Sciatic nerve (tissue), 2 donors: ENCODE measurements at regions not wholly inside any gene's neighbourhood (a gene's known extent, or its start where the extent isn't known, plus 50 kb on each side); places are given as distances from the start of the nearest gene placed in this dataset.
"Not testable (repeated sequence)": the region's sequence is repeated elsewhere in the genome, so short reads cannot be mapped to it uniquely, and the experiment has no call there.

Experiments
- ATAC-seq: fragments of 200-7000 bp; cut with Tn5 transposase; one replicate; pipeline ENCODE4 v1.9.1; 2020; ENCODE audit warnings: mild to moderate bottlenecking, moderate library complexity
- DNase-seq: peaks from one replicate; pipeline ENCODE4 v3.0.0-alpha.2; 2020; ENCODE audit warnings: low spot score
- intact Hi-C: fragments of 100-400 bp; cut with DNase I; formaldehyde crosslinking; loops from one replicate; pipeline ENCODE4 v1.14.2; 2022
- donor health status: DM: no; HTN: no; CAD: no.
- donor health status: DM: no; HTN: no; CAD: no.

GRCh38 chr16:59697761-59698160 is 963.6 kb upstream of the GOT2 start:
- DNase-seq = no peak
- intact Hi-C loops = no loop called here

GRCh38 chr16:59697236-59697635 is 963.1 kb upstream of the GOT2 start:
- DNase-seq (no peak), ATAC-seq (no peak)

More at GRCh38 chr16:59697761-59698160, 963.6 kb upstream of the GOT2 start:
- no peak for ATAC-seq

GRCh38 chr16:59696495-59696894 is 962.4 kb upstream of the GOT2 start:
- intact Hi-C loops = no loop called here

More at GRCh38 chr16:59697236-59697635, 963.1 kb upstream of the GOT2 start:
- intact Hi-C loops = no loop called here

GRCh38 chr16:59690216-59690615 is 956.1 kb upstream of the GOT2 start:
- ATAC-seq (no peak), DNase-seq (no peak)
- intact Hi-C loops = no loop called here

More at GRCh38 chr16:59696495-59696894, 962.4 kb upstream of the GOT2 start:
- ATAC-seq = no peak
- DNase-seq = no peak

- intact Hi-C loops = no loop called here
- ATAC-seq = no peak
- no peak for DNase-seq
Observed at GRCh38 chr16:59688006-59688405, 953.9 kb upstream of the GOT2 start.

GRCh38 chr16:59686405-59686804 is 952.3 kb upstream of the GOT2 start:
- intact Hi-C loops = no loop called here
- DNase-seq = no peak
- ATAC-seq = no peak

- intact Hi-C loops = no loop called here
- ATAC-seq = no peak
Observed at GRCh38 chr16:59684911-59685310, 950.8 kb upstream of the GOT2 start.

GRCh38 chr16:59683709-59684108 is 949.6 kb upstream of the GOT2 start:
- DNase-seq (no peak), ATAC-seq (no peak)
- intact Hi-C loops = no loop called here

More at GRCh38 chr16:59684911-59685310, 950.8 kb upstream of the GOT2 start:
- DNase-seq = no peak

- no peak for DNase-seq
- intact Hi-C loops = no loop called here
- ATAC-seq = no peak
Observed at GRCh38 chr16:59665618-59666220, 931.6 kb upstream of the GOT2 start.

GRCh38 chr16:59658572-59658971 is 924.5 kb upstream of the GOT2 start:
- intact Hi-C loops = no loop called here
- ATAC-seq (no peak), DNase-seq (no peak)

GRCh38 chr16:59655031-59655430 is 920.9 kb upstream of the GOT2 start:
- intact Hi-C loops = no loop called here
- no peak for ATAC-seq

GRCh38 chr16:59654455-59654854 is 920.3 kb upstream of the GOT2 start:
- no peak for DNase-seq
- intact Hi-C loops = no loop called here
- ATAC-seq = no peak

More at GRCh38 chr16:59655031-59655430, 920.9 kb upstream of the GOT2 start:
- no peak for DNase-seq

- no peak for DNase-seq
- no peak for ATAC-seq
- intact Hi-C loops = no loop called here
Observed at GRCh38 chr16:59651662-59652061, 917.5 kb upstream of the GOT2 start.

- DNase-seq (no peak), ATAC-seq (no peak)
- intact Hi-C loops = no loop called here
Observed at GRCh38 chr16:59645194-59645593, 911.1 kb upstream of the GOT2 start.

GRCh38 chr16:59635674-59636073 is 901.6 kb upstream of the GOT2 start:
- ATAC-seq (no peak), DNase-seq (no peak)
- intact Hi-C loops = no loop called here

- intact Hi-C loops = no loop called here
- ATAC-seq = peak; percentile 67
- no peak for DNase-seq
Observed at GRCh38 chr16:59634951-59635350, 900.8 kb upstream of the GOT2 start.

- intact Hi-C loops = no loop called here
- ATAC-seq = peak; percentile 52
- no peak for DNase-seq
Observed at GRCh38 chr16:59634004-59634579, 900.0 kb upstream of the GOT2 start.

- intact Hi-C loops = no loop called here
- no peak for DNase-seq
- no peak for ATAC-seq
Observed at GRCh38 chr16:59632276-59632855, 898.2 kb upstream of the GOT2 start.

GRCh38 chr16:59624381-59624780 is 890.3 kb upstream of the GOT2 start:
- DNase-seq, intact Hi-C loops, ATAC-seq: not testable (repeated sequence)

- no peak for ATAC-seq
- intact Hi-C loops = no loop called here
- no peak for DNase-seq
Observed at GRCh38 chr16:59614466-59615240, 880.5 kb upstream of the GOT2 start.
